ENCODE measurements at regions not wholly inside any gene's neighbourhood (a gene's known extent, or its start where the extent isn't known, plus 50 kb on each side); places are given as distances from the start of the nearest gene placed in this dataset.

DNA sequence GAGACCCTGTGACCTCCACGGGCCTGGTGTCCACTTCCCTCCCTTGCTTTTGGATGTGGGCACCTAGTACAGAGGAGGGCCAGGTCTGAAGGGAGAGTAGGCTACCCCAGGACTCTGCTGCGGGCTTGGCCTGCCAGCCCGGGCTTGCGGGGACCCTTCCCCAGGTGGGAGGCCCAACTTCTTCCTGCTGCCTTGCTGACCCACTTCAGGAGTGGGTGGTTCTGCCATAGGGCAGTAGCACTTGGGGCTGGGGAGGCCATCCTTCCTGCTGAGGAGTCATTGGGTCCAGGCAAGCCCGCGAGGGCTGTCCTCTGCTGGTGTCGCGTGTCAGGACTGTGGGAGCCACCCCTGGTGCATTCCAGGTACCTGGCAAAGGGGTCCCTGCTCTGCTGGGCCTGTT, 1250.0 kb downstream of the BRD1 start:
- TF ChIP-seq, protein P1, sequence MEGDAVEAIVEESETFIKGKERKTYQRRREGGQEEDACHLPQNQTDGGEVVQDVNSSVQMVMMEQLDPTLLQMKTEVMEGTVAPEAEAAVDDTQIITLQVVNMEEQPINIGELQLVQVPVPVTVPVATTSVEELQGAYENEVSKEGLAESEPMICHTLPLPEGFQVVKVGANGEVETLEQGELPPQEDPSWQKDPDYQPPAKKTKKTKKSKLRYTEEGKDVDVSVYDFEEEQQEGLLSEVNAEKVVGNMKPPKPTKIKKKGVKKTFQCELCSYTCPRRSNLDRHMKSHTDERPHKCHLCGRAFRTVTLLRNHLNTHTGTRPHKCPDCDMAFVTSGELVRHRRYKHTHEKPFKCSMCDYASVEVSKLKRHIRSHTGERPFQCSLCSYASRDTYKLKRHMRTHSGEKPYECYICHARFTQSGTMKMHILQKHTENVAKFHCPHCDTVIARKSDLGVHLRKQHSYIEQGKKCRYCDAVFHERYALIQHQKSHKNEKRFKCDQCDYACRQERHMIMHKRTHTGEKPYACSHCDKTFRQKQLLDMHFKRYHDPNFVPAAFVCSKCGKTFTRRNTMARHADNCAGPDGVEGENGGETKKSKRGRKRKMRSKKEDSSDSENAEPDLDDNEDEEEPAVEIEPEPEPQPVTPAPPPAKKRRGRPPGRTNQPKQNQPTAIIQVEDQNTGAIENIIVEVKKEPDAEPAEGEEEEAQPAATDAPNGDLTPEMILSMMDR (conservative IDR thresholded peaks at IDR 0.05) = no peak
- no peak overlapping the region for H3K27ac ChIP-seq

DNA sequence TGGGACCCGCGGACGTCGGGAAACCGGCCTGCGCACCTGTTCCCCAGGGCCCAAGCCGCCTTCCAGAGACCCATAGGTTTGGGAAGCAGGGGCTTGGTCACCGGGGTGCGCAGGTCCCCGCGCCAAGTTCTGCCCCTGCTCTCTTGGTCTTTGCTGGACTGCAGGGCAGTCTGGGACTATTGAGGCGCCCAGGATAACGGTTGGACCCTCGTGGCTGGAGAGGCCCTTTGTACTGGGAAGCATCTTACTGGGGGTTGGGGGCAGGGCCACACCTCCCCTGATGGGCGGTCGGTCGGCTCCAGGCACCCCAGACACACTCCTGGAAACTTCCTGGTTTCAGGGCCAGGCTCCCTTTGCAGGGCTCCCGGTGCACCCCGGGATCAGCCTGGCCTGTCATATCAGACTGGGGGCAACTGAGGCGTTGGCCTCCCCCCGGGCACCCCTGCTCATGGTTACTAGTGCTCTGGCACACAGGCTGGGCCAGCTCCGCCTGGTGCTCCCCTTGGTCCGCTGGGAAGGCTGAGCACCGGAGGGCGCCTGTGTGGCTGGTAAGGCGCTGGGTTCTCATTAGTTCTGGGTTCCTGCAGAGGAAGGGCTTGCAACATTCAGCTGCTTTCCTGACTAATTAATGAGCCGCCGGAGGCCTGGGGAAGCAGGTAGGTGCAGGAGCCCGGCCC, 1250.5 kb downstream of the BRD1 start:
- H3K27ac ChIP-seq = no peak overlapping the region
- TF ChIP-seq, protein P1 (conservative IDR thresholded peaks at IDR 0.05) = peak; percentile 64

DNA sequence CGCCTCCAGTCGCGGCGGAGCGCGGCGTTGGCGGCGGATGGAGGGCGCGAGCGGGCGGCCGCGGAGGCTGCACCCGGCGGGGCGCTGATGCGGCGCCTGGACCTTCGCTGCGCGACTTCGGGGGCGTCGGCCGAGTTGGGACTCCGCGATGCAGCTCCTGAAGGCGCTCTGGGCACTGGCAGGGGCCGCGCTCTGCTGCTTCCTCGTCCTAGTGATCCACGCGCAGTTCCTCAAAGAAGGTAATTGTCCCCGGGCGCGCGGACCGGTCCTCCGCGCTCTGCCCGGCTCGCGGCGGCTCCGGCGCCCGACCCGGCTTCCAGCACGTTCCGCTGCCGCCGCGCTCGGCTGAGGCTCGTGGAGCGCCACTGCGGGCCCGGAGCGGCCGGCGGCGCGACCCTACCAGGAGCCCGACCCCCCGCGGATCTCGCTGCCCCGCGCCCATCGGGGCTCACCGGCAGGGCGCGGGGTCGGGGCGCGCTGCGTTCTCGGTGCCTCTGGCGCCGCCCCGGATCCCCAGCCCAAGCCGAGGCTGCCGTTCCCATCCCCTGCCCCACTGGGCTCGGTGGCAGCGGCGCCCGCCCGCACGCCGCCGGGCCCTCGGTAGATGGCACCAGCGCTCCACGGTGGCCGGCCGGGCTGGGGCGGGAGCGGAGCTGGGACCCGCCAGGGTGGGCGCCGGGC, 1251.2 kb downstream of the BRD1 start:
- H3K27ac ChIP-seq = no peak overlapping the region; the same call in 1 of the 2 replicates
- TF ChIP-seq, protein P1 (conservative IDR thresholded peaks at IDR 0.05) = peak; percentile 84

DNA sequence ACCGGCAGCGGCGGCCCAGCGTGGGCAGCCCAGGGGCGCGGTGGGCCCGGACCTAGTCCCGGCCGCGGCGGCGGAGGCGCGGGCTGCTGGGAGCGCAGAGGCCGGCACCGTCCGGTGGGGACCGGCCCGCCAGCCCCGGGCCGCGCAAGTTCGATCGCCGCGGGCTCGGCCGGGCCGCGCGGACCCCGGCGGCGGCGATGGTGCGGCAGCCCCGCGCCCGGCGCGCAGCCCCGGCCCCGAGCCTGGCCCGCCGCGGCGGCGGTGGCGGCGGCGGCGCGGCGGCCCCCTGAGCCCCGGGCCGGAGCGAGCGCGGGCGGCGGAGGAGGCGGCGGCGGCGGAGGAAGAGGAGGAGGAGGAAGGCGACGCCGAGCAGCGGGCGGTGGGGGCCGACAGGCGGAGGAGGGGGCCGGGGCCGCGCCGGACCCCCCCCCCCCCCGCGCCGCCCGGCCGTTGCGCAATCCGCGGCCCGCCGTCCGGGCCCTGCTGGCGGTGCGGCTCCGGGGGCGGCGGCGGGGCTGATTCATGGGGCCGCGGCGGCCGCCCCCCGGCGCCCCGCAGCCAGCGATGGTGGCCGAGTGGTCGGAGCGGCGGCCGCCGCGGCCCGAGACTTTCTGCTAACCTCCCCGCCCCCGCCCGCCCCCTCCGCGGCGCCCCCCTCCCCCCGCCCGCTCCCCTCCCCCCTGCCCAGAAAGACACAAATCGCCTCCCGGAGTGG, 1251.9 kb downstream of the BRD1 start:
- H3K27ac ChIP-seq = no peak overlapping the region
- TF ChIP-seq, protein P1 (conservative IDR thresholded peaks at IDR 0.05) = no peak

DNA sequence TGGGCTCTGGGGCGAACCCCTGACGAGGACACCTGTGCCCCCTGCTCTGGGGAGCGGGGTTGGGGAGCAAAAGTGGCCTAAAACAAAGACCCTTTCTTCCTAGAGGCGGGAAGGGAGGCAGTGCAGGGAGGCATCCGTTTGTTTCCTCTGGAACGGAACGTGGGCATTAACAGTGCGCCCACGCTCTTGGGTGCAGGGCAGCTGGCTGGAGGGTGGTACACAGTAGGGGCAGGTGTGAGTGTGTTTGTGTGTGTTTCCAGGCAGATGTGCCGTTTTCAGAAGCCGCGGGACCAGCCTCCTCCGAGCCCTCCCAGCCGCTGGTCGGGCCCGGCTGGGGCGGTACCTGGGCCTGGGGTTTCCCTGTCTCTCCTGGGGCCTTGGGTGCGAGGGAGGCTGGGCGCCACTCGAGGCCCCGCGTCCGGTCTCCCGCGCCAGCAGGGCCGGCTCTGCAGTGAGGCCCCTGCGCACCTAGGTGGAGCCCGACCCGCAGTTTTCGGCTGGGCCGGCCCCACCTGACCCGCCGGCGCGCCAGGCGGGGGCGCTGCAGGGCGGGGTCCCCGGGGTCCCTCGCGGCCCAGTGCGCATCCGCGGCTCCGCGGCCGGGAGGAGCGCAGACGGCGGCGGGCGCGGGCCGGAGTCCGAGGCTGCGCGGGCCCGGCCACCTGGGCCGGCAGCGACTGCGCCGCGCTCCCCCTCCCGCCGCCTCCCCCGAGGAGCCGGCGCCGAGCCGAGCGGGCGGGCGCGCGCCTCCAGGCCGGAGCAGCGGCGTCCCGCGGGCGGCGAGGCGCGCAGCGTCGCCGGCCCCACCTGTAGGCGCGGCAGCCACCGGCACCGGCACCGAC, 1252.7 kb downstream of the BRD1 start:
- H3K27ac ChIP-seq = no peak overlapping the region; the same call in 1 of the 2 replicates
- TF ChIP-seq, protein P1 (conservative IDR thresholded peaks at IDR 0.05) = peak; percentile 81

DNA sequence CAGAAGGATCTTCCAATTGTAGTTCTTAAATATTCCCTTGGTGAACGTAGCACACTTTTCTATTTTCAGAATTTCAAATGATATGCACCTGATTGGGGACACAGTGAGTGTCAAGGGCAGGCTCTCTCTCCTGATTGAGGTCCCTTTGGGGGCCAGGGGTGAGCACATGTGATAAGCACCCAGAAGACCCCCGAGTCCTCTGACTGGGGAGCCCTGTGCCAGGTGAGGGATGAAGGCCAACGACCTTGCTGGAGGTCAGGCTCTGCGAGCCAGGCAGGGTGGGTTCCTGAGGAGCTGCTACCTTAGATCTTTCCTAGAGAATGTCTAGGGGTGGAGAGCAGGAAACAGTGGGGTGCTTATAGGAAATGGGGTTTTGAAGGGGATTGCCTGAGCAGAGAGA, 1253.9 kb downstream of the BRD1 start:
- TF ChIP-seq, protein P1 (conservative IDR thresholded peaks at IDR 0.05) = no peak
- no peak overlapping the region for H3K27ac ChIP-seq

Measured in VCaP (cell line).